ENCODE measurements at regions not wholly inside any gene's neighbourhood (a gene's known extent, or its start where the extent isn't known, plus 50 kb on each side); places are given as distances from the start of the nearest gene placed in this dataset.

DNA sequence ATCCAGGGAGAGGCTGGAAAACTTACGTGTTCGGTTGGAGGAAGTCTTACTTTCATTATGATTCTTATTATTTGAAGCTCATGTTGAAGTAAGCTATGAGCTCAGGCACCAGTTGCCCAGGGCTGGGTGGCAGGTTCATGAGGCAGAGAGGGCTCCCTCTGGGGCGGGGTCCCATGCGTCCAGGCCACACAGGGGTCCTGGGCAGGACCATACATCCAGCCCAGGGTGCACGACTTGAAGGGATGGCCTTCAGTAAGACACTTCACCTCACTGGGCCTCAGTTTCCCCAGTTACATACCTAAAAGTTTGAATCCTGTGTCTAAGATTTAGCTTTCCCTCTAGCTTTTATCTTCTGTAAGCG is 107.3 kb upstream of the B3GAT1 start:
- TF ChIP-seq SNAI2 (CRISPR knock-in tag; IDR thresholded peaks at IDR 0.05) (no peak), ZNF70 (CRISPR knock-in tag; IDR thresholded peaks at IDR 0.05) (no peak), PATZ1 (CRISPR knock-in tag; IDR thresholded peaks at IDR 0.05; ENCODE audit: borderline replicate concordance) (no peak), ESRRG (CRISPR knock-in tag; IDR thresholded peaks at IDR 0.05) (no peak), PPARA (CRISPR knock-in tag; IDR thresholded peaks at IDR 0.05; ENCODE audit: borderline replicate concordance) (no peak), ZFP30 (CRISPR knock-in tag; IDR thresholded peaks at IDR 0.05) (no peak)
- TF ChIP-seq, protein P1, sequence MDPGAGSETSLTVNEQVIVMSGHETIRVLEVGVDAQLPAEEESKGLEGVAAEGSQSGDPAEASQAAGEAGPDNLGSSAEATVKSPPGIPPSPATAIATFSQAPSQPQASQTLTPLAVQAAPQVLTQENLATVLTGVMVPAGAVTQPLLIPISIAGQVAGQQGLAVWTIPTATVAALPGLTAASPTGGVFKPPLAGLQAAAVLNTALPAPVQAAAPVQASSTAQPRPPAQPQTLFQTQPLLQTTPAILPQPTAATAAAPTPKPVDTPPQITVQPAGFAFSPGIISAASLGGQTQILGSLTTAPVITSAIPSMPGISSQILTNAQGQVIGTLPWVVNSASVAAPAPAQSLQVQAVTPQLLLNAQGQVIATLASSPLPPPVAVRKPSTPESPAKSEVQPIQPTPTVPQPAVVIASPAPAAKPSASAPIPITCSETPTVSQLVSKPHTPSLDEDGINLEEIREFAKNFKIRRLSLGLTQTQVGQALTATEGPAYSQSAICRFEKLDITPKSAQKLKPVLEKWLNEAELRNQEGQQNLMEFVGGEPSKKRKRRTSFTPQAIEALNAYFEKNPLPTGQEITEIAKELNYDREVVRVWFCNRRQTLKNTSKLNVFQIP (CRISPR knock-in tag; IDR thresholded peaks at IDR 0.05; ENCODE audit: borderline replicate concordance, low read depth): no peak
